K562 (cell line): ENCODE measurements at regions not wholly inside any gene's neighbourhood (a gene's known extent, or its start where the extent isn't known, plus 50 kb on each side); places are given as distances from the start of the nearest gene placed in this dataset.

Source experiments
- ATF1 ChIP-seq, 2 experiments: fragments of 450-650 bp in 1 of 2; IDR thresholded peaks; 2 replicates each; pipeline ENCODE4 v1.6.1; 2016; ENCODE audit warnings: missing compliant biosample characterization in 1 of 2, missing genetic modification characterization in 1 of 2
- JUND ChIP-seq, 2 experiments: IDR thresholded peaks; 2 replicates in 1 of 2; 3 replicates in 1 of 2; pipeline ENCODE4 v1.6.1; 2011; ENCODE audit warnings: borderline replicate concordance in 2 of 2, low read depth in 2 of 2, low read length in 2 of 2, improper control_type of control experiment in 1 of 2, missing biosample characterization in 1 of 2, missing genetic modification characterization in 1 of 2, missing genetic modification reagents in 1 of 2
- TCF7 ChIP-seq: sonication (generic); IDR thresholded peaks from 2 replicates; pipeline ENCODE4 v1.6.1; 2016; ENCODE audit warnings: antibody characterized with exemption, borderline replicate concordance
- USF1 ChIP-seq: sonication (generic); formaldehyde crosslinking; IDR thresholded peaks from 2 replicates; pipeline ENCODE4 v1.9.0; 2022; ENCODE audit warnings: mild to moderate bottlenecking, missing genetic modification reagents
- ZNF274 ChIP-seq: IDR thresholded peaks from 2 replicates; pipeline ENCODE4 v1.6.1; 2011; ENCODE audit warnings: low read depth, mild to moderate bottlenecking, low read length, moderate library complexity, borderline replicate concordance
- ZNF780A ChIP-seq: fragments of 250-450 bp; sonication (Bioruptor Pico); IDR thresholded peaks from 2 replicates; pipeline ENCODE4 v1.5.0; 2021; ENCODE audit warnings: mild to moderate bottlenecking

- TF ChIP-seq ZNF780A (CRISPR knock-in tag) (no peak), ATF1 (CRISPR knock-in tag; IDR thresholded peaks at IDR 0.05) (no peak), ATF1 (tag; IDR thresholded peaks at IDR 0.05) (no peak), JUND (IDR thresholded peaks at IDR 0.05; ENCODE audit: borderline replicate concordance, low read depth, low read length) (no peak), JUND (tag; IDR thresholded peaks at IDR 0.05; ENCODE audit: borderline replicate concordance, low read depth, low read length) (no peak), USF1 (CRISPR knock-in tag) (no peak), TCF7 (no peak), ZNF274 (no peak)
Observed at GRCh38 chr16:63922560-63922959, 1199.3 kb downstream of the CDH11 start.
